ELR (cell line): ENCODE measurements at regions not wholly inside any gene's neighbourhood (a gene's known extent, or its start where the extent isn't known, plus 50 kb on each side); places are given as distances from the start of the nearest gene placed in this dataset.

ENCODE experiments used
- DNase-seq: peaks from one replicate; pipeline ENCODE4 v3.0.0-alpha.2; 2015; ENCODE audit warnings: low read depth

DNA sequence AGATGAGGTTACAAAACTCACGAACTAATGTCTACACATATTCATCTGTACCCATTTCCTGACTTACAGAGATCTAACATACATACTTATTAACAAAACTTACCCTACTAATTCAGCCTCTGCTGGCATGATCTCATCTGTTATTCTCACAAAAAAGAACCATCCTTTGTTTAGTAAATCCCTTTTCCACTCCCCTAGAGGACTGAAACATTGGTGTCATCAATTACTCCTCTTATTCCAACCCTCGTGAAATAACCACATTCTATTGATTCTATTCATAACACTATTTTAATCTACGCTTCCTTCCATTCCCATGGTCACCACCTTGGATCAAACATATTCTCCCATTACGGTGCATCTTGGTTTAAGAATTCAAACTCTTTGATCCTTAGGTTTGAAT lies 505.9 kb downstream of the SI start:
- no peak for DNase-seq

DNA sequence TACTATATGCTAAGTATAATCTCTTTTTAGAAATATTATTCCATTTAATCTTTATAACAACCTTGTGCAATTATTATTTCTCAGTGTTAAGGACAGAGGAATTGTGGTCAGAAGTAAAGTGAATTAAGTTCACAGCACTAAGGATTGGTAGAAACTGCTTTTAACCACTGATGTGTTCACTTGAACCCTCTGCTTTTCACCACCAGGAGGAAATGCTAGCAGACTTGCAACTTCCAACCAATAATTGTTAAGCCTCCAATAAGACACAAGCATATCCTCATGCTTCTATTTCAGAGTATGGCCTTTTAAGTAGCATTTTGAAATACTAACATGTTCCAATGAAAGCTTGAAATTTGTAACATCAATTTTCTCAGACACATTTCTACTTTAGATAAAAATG lies 527.4 kb downstream of the SI start:
- no peak for DNase-seq

DNA sequence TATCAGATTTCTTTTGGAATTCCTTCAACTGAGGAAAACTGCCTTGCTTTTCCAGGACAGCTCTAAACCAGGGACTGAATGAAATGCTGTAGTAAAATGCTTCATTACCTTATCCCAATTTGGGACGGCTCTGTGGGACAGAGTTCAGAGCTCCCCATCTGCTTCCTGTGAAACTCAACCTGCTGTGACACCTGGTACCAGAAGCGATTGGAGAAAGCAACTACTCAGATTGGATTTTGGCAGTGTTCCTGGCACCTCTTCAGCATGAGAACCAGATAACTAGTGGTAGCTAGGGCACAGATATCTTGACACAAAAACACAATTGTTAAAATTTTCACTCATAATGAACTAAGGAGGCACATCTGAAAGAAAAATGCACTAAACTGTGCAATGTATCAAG lies 539.1 kb downstream of the SI start:
- DNase-seq: no peak

DNA sequence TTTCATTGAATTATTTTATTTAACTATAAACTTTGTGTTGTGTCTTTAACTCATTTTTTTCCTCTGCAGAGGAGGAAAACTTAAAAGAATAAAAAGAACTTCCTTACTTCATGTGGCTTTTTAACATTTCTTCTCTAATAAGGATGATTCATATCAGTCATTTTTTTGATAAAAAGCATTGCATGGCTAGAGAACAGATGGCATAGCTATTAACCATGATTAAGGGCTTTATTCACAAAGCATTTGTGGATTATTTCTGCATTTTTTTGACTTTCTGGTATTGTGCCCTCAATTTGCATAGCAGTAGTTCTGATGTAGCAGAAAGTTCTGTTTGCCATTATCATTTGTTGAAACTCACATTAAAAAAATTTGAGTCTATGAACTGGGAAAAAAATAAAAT lies 540.8 kb downstream of the SI start:
- no peak for DNase-seq

DNA sequence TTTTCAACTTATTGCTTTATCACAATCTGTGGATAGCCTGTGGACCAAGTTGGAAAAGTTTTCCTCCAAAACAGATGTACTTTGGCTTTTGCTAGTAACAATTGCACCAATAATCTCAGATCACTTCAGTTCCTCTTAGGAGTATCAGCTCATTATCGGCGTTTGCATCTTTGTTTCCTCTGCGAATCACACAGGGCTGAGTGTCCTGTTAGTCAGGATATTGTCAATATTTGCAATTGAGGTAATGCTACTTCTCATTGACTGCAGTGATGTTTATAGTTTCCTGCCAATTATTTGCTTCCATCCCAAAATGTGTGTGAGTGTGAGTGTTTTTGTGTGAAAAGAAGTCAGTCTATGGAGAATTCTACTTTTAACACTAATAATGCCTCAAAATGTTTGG lies 545.0 kb downstream of the SI start:
- DNase-seq: peak; percentile 17

DNA sequence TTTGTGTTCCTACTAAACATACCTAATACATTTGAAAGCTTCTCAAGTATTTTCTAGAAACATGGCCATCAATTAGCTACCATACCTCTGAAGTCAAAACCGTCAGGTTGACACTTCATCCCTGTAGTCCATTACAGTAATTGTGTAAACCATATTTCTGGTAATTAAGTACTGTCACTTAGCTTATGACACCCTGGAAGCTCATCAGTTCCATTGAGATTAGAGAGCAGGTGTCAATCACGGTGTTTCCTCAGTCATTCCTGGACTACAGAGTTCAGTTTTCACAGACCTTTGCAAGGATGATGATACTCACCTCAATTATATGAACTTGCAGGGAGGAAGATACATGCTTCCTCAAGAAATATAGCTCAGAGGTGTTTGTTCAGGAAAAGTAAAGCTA lies 552.0 kb downstream of the SI start:
- DNase-seq: no peak

DNA sequence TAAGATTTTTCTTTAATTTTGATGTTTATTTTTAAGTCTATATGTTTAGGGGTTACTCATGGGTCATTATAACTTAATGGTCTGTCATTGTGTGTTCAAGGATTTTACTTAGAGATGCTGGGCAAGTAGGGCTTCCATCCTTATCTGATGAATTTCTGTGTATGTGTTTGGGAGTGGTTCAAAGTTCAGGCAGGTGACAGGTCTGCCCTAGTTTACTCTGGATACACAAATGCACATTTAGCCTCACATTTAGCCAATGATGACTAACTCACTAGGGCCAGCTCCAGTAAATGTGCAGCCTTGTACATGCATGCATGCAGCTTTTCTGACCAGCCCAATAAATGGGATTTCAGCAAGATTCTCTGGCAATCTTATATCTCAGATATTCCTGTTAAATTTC lies 554.1 kb downstream of the SI start:
- DNase-seq: no peak

DNA sequence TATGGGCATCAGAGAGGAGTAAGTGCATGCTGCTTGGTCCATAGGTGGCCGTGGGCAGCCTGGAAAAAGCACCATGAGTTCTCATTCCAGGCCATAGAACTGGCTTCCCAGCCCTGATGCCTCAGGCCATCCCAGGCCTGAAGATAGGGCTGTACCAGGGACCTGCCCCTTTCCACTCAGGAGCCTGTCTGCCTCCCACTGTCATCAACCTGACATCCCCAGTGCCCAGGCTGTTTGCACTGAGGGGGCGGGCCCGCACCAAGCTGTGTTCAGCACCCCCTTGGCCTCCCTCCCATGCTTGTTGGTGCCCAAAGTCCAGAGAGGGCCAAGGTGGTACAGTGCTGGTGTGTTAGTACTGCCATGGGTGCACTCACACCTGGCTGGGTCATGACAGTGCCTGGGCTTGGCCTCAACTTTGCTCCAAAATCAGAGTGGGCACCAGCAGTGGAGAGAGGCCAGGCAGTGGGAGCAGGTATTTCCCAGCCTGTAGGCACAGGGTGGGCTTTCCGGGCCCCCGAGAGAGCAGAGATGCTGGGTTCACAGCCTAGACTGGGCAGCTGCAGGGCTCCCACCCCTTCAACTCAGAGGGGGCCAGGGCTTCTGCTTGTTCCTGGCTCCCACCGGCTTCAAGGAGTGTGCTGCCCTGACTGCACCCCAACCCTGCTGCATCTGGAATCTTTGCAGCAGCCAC lies 556.1 kb downstream of the SI start:
- DNase-seq: no peak

DNA sequence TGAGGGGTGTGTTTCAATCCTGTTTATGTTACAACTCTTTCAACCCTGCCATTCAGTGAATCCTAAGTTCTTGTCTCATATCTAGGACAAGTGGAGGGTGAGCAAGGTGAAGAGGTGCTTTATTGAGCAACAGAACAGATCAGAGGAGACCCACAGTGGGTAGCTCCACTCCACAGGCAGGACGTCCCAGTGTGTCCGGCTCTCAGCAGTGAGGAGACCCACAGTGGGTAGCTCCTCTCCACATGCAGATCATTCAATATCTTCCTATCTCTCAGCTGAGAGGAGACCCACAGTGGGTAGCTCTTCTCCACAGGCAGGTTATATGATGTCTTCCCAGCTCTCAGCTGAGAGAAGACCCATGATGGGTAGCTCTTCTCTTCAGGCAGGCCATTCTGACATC lies 556.7 kb downstream of the SI start:
- no peak for DNase-seq

DNA sequence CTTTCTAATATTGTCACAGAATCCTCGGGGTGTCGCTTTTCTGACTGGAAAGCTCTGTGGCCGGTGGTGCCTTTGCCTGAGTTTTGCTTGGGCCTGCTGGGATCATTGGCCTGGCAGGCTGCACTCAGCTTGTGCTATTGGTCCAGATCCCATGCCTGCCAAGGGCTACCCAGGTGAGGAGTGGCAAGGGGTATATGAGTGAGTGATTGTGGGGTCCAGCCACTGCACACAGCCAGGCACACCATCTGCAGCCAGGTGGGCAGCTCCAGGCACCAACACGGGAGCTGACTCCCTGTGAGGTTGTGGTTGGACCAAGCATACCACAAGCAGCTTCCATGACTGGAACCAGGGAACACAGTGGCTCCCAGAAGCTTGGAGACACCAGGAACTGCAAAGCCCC lies 557.2 kb downstream of the SI start:
- DNase-seq: no peak

DNA sequence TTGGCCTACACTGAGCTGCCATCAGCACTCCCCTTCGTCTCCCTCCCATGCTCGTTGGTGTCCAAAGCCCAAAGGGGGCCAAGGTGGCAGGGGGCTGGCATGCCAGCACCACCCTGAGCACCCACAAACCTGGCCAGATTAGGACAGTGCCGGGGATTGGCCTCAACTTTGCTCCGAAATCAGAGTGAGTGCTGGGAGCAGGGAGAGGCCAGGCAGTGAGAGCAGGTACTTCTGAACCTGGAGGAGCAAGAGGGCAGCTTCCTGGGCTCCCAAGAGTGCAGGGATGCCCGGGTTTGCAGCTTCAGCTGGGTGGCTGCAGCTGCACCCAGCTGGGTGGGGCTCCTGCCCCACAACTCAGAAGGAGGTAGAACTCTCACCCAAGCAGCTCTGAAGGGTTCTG lies 563.0 kb downstream of the SI start:
- DNase-seq: no peak

DNA sequence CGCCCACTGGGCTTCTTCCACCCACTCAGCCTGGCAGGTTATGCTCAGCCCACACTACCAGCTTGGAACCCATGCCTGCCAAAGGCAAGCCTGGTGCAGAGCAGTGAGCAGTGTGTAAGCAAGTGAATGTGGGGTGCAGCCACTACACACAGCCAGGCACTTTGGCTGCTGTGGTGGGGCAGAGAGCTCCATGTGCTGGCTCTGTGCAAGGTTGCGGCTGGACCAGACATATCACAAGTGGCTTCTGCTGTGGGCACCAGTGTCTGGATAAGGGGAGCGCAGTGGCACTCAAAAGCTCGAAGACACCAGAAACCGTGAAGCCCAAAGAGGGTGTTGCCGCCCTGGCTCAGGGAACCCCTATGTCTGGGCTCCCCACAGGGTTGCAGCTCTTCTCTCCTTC lies 563.7 kb downstream of the SI start:
- DNase-seq: no peak

DNA sequence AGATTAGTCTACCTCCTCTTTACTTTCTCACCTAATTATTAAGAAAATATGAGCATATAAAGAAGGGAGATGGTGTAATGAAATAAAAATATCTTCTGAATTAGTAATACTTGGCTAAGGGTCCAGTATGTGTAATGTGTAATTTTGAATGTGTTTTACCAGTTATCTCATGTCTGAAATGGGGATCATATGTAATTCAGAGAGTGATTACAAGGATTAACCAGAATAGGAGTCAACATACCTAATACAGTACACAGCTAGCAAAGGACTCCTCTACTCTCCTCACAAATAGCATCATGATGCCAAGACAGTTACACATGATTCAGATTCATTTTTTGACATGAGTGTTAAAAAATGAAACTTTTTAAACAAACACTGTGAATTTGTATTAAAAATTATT lies 570.4 kb downstream of the SI start:
- DNase-seq: no peak

DNA sequence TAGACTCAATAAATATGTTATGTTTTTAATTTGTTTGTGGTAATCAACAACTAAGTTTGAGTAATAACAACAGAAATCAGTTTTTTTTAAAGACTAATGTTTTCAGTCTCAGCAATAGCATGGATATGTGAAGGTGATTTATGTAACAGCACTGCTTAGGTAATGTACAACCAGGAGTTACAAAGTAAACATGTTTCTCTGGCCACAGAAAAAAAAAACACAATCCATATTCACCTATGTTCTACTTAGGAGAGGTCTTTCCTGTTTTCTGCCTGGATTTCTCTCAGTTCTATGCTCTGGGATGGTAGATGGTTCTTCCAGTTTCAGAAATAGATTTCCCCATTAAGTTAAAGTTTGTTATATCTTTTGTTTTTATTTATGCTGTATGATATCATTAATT lies 579.4 kb downstream of the SI start:
- no peak for DNase-seq

DNA sequence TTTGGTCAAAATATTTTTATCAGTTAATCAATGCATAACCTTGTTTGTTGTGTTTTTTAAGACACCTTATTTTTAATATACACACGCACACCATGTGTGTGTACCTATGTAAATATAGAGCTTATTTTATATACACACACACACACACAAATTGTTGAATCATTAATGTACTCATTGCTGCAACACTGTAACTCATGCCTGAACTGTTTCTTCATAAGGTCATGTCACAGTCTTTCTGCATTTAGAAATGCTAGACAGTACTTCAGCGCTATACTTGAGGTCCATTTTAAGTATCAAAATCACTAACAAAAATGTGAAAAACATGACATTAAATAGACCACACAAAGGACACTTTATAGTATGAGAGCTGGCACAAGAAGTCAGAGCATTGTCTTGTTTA lies 589.4 kb downstream of the SI start:
- DNase-seq: no peak

DNA sequence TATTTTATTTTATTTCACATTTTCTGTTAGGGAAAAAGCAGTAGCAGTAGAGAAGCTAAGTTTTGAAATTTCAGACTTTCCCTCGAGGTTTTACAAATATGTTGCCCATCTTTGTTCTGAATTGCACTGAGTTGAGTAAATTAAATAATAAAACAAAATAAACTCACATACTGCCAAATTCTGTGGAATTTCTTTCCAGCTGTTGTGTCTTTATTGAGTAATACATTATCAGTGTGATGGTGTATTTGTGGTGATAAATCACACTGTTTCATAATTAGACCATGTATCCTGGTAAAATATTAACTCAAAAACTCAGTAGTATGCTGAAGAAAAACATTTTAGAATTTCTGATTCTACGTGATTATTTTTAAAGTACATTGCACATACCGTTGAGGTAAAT lies 592.1 kb downstream of the SI start:
- DNase-seq: no peak

DNA sequence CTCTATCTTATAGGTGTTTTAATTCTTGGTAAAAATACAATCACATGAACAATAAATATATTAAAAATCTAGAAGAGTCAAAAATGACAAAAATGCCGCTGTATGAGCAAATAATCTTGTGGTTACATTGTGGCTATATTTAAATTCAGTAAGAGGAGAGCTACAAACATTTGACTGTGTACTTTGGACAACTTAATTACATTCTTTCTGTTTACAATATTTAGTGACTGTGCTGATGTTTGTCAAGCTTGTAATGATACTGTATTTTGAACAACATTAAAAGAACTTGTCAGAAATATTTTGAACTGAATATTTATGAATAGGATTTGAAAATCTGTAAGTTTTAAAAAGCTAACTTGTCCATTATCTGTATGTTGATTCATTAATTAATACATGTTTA lies 598.3 kb downstream of the SI start:
- DNase-seq: no peak

DNA sequence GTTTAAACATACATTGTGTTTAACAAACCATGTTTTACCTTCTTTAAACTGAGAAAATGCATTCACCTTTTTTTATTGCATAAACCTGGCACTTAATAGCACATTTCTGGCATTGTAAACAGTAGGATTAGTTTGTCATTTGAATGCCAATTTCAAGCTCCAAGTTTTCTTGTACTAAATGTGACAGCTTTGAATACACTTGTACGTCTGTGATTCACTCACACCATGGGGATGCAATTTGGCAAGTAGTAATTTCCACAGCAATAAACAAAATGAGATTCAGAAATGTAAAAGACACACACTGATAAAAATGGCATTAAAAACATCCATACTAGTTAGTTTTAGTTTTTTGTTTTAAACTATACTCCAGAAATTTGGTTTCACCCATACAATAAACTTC lies 598.9 kb downstream of the SI start:
- no peak for DNase-seq

DNA sequence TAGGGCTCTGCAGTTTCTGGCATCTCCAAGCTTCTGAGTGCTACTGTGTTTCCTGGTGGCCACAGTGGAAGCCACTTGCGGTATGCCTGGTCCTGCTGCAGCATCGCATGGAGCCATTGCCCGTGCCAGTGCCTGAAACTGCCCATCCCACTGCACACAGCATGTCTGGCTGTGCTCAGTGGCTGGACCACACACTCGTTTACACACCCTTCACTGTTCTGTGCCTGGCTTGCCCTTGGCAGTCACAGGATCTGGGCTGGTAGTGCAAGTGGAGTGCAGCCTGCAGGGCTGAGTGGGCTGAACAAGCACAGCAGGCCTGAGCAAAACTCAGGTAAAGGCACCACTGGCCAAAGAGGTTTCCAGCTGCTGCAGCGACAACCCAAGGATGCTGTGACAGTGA lies 600.0 kb downstream of the SI start:
- no peak for DNase-seq

DNA sequence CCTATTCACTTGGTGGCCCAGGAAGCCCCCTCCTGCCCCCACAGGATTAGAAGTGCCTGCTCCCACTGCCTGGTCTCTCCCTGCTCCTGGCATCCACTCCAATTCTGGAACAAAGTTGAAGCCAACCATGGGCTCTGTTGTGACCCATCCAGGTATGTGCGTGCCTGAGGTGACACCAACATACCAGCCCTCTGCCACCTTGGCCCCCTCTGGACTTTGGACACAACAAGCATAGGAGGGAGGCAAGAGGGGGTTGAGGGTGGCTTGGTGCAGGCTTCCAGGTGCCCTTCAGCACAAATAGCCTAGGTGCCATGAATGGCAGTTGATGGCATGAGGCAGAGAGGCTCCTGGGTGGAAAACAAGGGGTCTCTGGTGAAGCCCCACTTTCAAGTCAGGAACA lies 600.9 kb downstream of the SI start:
- no peak for DNase-seq

DNA sequence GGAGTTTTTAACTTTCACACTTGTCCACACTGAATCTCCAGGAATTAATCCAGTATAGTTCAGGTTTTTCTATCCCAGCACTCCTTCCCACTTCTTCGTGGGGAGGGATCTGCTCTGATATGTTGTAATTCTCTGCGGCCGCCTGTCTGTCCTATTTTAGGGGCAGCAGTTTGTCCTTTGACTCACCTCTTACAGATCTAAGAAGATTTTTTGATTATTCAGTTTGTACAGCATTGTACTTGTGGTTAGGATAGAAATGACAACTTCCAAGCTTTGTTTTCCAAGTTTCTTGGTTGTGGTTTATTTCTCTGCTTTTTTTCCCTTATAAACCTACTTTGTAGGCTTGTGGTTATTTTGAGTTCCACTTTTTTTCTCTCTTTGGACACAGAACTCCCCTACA lies 601.7 kb downstream of the SI start:
- peak; percentile 48 for DNase-seq

DNA sequence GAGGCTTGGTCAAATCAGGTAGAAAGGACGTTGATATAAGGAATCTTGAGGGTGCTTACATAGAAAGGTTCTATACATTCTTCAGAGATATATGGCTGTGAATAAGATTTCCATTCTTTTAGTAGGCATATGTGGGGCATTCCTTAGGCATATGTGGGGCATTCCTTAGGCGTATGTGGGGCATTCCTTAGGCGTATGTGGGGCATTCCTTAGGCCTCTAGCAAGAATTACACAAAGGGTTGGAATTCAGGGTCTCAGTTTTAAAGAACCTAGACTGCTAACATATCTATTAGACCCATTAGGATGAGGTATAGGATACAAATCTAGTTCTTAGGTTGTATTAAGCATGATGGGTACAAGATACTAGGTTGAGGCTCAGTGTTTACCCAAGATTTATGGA lies 607.8 kb downstream of the SI start:
- DNase-seq: peak; percentile 76

DNA sequence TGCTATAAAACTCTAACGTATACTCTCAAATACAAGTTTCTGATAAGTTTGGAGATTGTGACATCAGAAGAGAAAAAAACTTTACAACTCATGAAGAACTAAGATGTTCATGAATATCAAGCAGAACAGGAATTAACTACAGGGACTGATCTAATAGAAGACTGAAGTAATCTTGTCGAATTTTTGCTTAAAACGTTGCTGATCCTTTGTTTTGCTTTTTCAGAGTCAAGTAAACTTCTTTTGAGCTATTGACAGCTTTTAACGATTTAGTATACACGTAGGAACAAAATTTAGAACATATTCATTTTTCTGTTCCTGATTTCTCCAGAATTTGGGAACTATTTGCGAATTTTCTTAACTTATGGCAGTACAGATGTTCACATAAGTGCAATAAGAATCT lies 610.2 kb downstream of the SI start:
- DNase-seq: no peak

DNA sequence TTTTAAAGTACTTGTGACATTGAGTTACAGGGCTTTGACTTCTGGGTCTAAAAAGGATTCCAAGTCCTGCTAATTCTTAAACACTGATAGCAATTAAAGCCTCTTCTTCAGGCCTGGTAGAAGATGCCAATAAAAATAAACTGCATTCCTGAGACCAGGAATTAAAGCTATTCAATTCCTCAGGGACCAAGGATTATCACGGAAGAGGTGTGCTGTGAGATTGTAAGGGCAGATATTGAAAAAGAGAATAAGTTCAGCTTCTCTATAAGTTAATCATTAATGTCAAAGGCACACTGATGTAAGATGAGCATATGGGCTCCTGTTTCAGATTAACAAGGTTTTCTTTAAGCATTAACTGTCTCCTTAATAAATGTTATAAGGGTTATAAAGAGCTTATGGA lies 611.3 kb downstream of the SI start:
- no peak for DNase-seq

DNA sequence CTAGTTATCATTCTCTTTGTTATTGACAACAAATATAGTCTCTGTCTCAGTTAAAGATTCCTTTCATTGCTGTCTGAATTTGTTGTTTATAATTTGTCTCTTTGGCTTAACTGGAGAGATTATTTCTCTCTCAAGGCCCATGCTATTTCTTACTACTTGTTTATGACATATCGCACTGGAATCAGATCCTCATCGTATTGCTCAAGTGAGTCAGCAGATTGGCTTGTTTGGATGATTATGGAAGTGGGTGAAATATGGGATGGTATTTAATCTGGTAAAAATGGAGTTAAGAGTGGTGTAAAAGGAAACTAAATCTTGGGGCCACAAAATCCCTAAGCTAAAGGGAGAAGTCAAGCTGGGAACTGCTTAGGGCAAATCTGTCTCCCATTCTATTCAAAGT lies 613.1 kb downstream of the SI start:
- peak; percentile 91 for DNase-seq
